ENCODE measurements at regions not wholly inside any gene's neighbourhood (a gene's known extent, or its start where the extent isn't known, plus 50 kb on each side); places are given as distances from the start of the nearest gene placed in this dataset.
"Not testable (repeated sequence)": the region's sequence is repeated elsewhere in the genome, so short reads cannot be mapped to it uniquely, and the experiment has no call there.

DNA sequence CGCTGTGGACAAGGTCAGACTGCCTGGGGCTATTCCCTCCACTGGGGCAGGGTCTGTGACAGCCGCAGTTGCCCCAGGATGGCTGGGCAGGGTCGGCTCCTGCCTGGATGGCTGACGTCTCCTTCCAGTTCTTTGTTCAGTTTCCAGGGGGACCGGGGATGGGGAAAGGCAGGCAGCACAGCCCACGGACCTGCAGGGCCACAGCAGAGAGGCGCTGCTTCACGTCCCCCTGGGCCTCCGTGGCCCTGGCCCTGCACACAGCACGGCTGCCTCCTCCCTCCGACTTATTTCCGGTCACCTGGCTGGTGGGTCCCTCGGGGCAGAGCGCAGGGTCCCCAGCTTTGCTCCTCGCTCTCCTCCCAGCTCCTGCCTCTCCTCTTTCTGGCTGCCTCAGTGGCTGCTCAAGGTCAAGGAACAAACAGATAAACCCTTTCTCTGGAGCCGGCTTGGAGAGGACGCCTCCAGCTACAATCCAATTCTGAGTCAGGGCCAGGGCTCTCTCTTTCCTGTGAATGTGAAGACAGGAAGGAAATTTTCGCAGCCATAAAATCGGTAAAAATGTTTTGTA is 169.7 kb downstream of the C9orf50 start:
- peak overlapping the region; percentile 48 to 74 for H3K27ac ChIP-seq
- no peak overlapping the region for H3K4me3 ChIP-seq
- TF ChIP-seq, protein P1, sequence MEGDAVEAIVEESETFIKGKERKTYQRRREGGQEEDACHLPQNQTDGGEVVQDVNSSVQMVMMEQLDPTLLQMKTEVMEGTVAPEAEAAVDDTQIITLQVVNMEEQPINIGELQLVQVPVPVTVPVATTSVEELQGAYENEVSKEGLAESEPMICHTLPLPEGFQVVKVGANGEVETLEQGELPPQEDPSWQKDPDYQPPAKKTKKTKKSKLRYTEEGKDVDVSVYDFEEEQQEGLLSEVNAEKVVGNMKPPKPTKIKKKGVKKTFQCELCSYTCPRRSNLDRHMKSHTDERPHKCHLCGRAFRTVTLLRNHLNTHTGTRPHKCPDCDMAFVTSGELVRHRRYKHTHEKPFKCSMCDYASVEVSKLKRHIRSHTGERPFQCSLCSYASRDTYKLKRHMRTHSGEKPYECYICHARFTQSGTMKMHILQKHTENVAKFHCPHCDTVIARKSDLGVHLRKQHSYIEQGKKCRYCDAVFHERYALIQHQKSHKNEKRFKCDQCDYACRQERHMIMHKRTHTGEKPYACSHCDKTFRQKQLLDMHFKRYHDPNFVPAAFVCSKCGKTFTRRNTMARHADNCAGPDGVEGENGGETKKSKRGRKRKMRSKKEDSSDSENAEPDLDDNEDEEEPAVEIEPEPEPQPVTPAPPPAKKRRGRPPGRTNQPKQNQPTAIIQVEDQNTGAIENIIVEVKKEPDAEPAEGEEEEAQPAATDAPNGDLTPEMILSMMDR (IDR thresholded peaks at IDR 0.05), result no peak
- DNase-seq (ENCODE audit: low spot score), result no peak

DNA sequence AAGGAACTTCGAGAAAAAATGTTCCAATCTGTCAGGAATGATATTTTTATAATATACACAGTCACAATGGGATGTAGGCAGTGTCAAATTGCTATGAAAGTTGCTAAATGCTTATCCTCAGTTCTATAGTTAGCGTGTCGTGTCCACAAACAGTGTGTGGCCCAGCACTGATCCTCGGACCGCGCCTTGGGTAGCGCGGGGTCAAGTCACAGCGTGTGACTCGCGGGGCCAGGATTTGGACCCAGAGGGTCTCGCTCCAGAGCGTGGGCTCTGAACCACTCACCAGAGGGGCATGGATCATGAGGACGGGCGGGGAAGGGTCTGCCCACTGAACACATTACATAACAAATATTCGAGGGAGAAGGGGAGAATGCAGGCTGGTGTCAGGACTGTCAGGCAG is 171.8 kb downstream of the C9orf50 start:
- TF ChIP-seq, protein P1 (IDR thresholded peaks at IDR 0.05), result no peak
- no peak overlapping the region for H3K27ac ChIP-seq
- no peak for DNase-seq (ENCODE audit: low spot score)
- H3K4me3 ChIP-seq, result no peak overlapping the region

DNA sequence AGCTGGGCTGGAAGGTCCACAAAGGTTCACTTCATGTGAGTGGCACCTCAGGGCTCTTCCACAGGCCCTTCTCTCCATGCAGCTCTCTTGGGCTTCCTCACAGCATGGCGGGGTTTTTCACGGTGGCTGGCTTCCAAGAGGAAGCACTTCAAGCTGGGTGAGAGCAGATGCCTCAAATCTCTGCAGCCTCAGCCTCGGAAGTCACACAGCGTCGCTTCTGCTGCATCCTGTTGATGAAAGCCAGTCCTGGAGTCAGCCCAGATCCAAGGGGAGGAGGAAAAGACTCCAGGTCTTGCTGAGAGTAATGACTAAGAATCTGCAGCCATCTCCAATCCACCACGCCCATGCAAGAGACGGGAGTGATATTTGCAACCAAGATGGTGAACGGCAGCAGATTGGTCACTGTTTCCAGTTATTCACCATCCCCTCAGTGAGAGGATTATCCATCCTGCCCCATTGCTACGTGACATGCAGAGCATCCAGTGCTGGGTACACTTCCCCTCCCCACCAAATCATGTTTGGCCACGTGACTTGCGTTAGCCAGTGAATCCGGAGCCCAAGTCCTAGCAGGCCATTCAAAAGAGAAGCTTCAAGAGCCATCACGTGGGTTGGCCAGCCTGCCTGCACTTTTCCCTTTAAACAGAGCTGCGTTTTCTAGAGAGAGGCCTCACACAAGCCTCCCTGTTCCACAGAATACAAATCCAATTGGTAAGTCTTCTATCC is 173.9 kb downstream of the C9orf50 start:
- TF ChIP-seq, protein P1 (IDR thresholded peaks at IDR 0.05), result no peak
- H3K27ac ChIP-seq, result no peak overlapping the region
- DNase-seq (ENCODE audit: low spot score), result no peak
- H3K4me3 ChIP-seq, result no peak overlapping the region

DNA sequence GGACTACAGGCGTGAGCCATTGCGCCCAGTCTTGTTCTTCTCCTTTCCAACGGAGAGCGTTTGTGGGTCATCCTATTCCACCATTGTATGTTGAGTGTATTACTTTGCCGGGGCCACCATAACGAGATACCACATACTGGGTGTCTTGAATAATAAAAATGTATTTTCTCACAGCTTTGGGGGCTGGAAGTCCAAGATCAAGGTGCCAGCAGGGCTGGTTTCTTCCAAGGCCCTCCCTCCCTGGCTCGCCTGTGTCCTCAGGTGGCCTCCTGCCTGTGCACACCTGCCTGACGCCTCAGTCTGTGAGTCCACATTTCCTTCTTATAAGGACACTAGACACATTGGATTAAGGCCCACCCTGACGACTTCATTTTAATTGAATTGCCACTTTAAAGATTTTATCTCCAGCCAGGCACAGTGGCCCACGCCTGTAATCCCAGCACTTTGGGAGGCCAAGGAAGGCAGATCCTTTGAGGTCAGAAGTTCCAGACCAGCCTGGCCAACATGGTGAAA is 175.1 kb downstream of the C9orf50 start:
- no peak for DNase-seq (ENCODE audit: low spot score)
- TF ChIP-seq, protein P1 (IDR thresholded peaks at IDR 0.05), result no peak
- H3K4me3 ChIP-seq, result no peak overlapping the region
- H3K27ac ChIP-seq, result no peak overlapping the region

DNA sequence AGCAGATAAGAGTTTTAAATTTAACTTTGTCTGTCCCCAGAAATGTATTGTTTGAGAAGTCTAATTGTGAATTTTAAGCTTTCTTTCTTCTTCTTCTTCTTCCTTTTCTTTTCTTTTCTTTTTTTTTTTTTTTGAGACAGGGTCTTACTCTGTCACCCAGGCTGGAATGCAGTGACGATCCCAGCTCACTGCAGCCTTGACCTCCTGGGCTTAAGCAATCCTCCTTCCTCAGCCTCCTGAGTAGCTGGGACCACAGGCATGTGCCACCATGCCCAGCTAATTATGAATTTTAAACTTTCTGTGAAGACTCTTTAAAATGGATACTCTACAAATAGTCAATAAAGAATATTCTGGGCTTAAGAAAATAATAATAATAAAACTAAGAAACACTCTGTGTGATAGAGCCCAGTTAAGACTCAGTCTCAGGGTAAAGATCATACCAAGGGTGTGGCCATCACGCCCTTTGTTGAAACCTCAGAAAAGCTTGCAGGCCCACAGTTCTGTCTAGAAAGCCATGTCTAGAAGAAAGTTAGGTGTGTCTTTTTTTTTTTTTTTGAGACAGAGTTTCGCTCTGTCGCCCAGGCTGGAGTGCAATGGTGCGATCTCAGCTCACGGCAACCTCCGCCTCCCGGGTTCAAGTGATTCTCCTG is 177.3 kb downstream of the C9orf50 start:
- DNase-seq (ENCODE audit: low spot score); H3K27ac ChIP-seq; H3K4me3 ChIP-seq: not testable (repeated sequence)

DNA sequence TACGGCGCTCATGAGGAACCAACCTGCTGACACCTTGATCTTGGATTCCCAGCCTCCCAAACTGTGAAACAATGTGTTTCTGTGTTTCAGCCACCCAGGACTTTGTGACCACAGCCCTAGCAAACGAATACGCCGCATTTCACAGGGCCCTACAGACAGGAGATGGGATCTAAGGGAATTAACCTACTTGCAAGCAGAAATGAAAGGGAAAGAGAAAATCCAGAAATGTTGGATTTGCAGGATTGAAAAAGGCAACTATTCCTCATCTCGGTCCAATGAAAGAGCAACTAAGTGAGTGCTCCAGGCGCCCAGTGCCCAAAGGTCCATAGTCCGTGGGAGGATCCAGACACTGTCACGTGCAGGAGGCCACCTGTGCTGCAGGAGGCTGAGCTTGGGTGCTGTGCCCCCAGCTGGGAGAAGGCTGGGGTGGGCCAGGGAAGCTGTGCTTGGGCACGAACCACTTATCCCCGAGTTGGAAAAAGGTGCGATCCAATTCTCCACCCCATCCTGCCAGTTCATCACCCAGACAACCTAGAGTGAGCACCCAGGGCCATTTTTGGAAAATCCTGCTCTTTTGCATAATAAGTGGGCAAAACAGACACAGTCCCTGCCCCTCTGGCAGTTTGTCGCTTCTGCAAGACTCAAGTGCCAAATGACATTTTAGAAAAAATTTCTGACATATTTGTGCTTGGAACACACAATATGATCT is 177.9 kb downstream of the C9orf50 start:
- TF ChIP-seq, protein P1 (IDR thresholded peaks at IDR 0.05), result no peak
- H3K4me3 ChIP-seq, result no peak overlapping the region
- DNase-seq (ENCODE audit: low spot score), result no peak
- no peak overlapping the region for H3K27ac ChIP-seq

DNA sequence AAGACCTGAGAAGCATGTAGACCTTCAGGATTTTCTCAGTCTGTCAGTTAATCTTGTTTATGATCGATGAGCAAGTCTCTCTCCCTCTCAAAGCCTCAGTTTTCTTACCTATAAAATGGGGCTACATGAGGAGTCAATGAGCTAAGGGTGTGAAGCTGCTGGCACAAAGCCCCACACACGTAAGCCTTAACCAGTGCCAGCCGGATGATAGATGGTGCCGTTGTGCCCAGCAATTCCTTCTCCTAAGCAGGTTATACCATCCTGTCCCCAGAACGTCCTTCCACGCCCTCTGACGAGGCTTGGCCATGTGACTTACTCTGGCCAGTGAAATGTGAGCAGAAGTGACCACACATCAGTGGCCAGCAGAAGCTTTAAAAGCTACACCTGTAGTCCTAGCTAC is 179.0 kb downstream of the C9orf50 start:
- no peak for DNase-seq (ENCODE audit: low spot score)
- Histone ChIP-seq H3K27ac (no peak overlapping the region), H3K4me3 (no peak overlapping the region)
- TF ChIP-seq, protein P1 (IDR thresholded peaks at IDR 0.05), result no peak

Data from coronary artery (tissue), 2 donors.